Astrocyte of the spinal cord (primary cell): ENCODE measurements at regions not wholly inside any gene's neighbourhood (a gene's known extent, or its start where the extent isn't known, plus 50 kb on each side); places are given as distances from the start of the nearest gene placed in this dataset.

Experiments
- DNase-seq: peaks from one replicate; pipeline ENCODE4 v3.0.0; 2011; ENCODE audit warnings: low read depth, low spot score
- H3K4me3 ChIP-seq: 2 replicates; pipeline ENCODE4 v1.5.1; 2011; ENCODE audit warnings: low read depth, mild to moderate bottlenecking, low read length, moderate library complexity
- in situ Hi-C: cut with HindIII; loops from 2 replicates; pipeline ENCODE4 v1.10.0; 2017; ENCODE audit warnings: low sequenced_read_pairs
- TF ChIP-seq, protein P1 (sequence below): IDR thresholded peaks from 2 replicates; pipeline ENCODE4 v1.5.1; 2012; ENCODE audit warnings: low read depth, mild to moderate bottlenecking, low read length, inconsistent platforms

DNA sequence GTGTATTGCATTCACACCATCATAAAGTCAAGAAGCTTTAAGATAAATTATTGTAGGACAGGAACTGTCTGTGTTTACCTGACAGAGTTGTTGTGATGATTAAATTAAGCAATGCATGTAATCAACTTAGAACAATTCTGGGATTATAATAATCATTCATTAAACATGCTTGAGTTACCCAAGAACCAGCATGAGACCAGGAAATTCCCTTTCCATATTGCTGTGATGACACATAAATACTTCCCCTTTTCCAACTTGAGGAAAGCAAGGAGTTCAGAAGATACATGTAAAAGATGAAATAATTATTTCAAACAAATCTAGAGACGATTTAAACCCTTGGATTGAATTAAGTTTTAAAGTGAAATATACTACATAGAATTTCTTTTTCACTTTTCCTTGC, 404.4 kb downstream of the GJA1 start:
- in situ Hi-C loops = loop anchor here (10.0 kb wide), 1 partner anchor 405 kb away; the partner anchor contains the start of gene GJA1
- no peak for DNase-seq
- H3K4me3 ChIP-seq = no peak overlapping the region
- TF ChIP-seq, protein P1, sequence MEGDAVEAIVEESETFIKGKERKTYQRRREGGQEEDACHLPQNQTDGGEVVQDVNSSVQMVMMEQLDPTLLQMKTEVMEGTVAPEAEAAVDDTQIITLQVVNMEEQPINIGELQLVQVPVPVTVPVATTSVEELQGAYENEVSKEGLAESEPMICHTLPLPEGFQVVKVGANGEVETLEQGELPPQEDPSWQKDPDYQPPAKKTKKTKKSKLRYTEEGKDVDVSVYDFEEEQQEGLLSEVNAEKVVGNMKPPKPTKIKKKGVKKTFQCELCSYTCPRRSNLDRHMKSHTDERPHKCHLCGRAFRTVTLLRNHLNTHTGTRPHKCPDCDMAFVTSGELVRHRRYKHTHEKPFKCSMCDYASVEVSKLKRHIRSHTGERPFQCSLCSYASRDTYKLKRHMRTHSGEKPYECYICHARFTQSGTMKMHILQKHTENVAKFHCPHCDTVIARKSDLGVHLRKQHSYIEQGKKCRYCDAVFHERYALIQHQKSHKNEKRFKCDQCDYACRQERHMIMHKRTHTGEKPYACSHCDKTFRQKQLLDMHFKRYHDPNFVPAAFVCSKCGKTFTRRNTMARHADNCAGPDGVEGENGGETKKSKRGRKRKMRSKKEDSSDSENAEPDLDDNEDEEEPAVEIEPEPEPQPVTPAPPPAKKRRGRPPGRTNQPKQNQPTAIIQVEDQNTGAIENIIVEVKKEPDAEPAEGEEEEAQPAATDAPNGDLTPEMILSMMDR = no peak

- DNase-seq = no peak
- no peak overlapping the region for H3K4me3 ChIP-seq
- in situ Hi-C loops = loop anchor here (10.0 kb wide), 1 partner anchor 410 kb away; the partner anchor contains the start of gene GJA1
- TF ChIP-seq, protein P1 = no peak
Observed at GRCh38 chr6:121844898-121845297, 409.5 kb downstream of the GJA1 start.

- in situ Hi-C loops = loop anchor here (10.0 kb wide), 1 partner anchor 413 kb away; the partner anchor contains the start of gene GJA1
Observed at GRCh38 chr6:121847806-121848522, 412.5 kb downstream of the GJA1 start.

GRCh38 chr6:121848523-121849255, 413.2 kb downstream of the GJA1 start:
- no peak overlapping the region for H3K4me3 ChIP-seq
- in situ Hi-C loops = loop anchor here (10.0 kb wide), 1 partner anchor 414 kb away; the partner anchor contains the start of gene GJA1
- peak; percentile 62 for DNase-seq
- TF ChIP-seq, protein P1 = no peak

More at GRCh38 chr6:121847806-121848522, 412.5 kb downstream of the GJA1 start:
- no peak overlapping the region for H3K4me3 ChIP-seq
- no peak for DNase-seq
- TF ChIP-seq, protein P1 = no peak

GRCh38 chr6:121849477-121849876, 414.0 kb downstream of the GJA1 start:
- DNase-seq = peak; percentile 76
- in situ Hi-C loops = loop anchor here (10.0 kb wide), 1 partner anchor 415 kb away; the partner anchor contains the start of gene GJA1
- TF ChIP-seq, protein P1 = peak; percentile 66
- no peak overlapping the region for H3K4me3 ChIP-seq

- TF ChIP-seq, protein P1 = no peak
- in situ Hi-C loops = no loop called here
- DNase-seq = no peak
- H3K4me3 ChIP-seq = no peak overlapping the region
Observed at GRCh38 chr6:121851056-121851455, 415.6 kb downstream of the GJA1 start.
